ENCODE measurements at regions not wholly inside any gene's neighbourhood (a gene's known extent, or its start where the extent isn't known, plus 50 kb on each side); places are given as distances from the start of the nearest gene placed in this dataset.

- Histone ChIP-seq H3K4me1 (peaks cover 0 to 9% (median 4%) of the 10 kb centered on the region in 3 donors), H3K36me3 (no peaks in the 10 kb centered on the region), H3K4me3 (no peak overlapping the region), H3K9me3 (no peaks in the 10 kb centered on the region), H3K27me3 (no peaks in the 10 kb centered on the region), H3K27ac (no peak overlapping the region)
- TF ChIP-seq POLR2A (IDR thresholded peaks at IDR 0.05) (no peak), POLR2AphosphoS5 (IDR thresholded peaks at IDR 0.05) (no peak), CTCF (IDR thresholded peaks at IDR 0.05) (no peak), EP300 (IDR thresholded peaks at IDR 0.05) (no peak)
- no peak for ATAC-seq
- WGBS, 2 donors (ENCODE audit: low coverage in 1 of 2): 83 to 92% methylated on average over 2 to 5 of the region's 5 CpGs
Measured at GRCh38 chr10:44766631-44767030, 144.5 kb upstream of the TMEM72 start.

GRCh38 chr10:44769450-44769849 is 141.7 kb upstream of the TMEM72 start:
- WGBS, 2 donors (ENCODE audit: low coverage in 1 of 2): 60 to 80% methylated on average over 1 of the region's 1 CpG
- H3K9me3 ChIP-seq: no peaks in the 10 kb centered on the region
- H3K36me3 ChIP-seq: no peaks in the 10 kb centered on the region
- TF ChIP-seq POLR2A (IDR thresholded peaks at IDR 0.05) (no peak), POLR2AphosphoS5 (IDR thresholded peaks at IDR 0.05) (no peak), EP300 (IDR thresholded peaks at IDR 0.05) (no peak), CTCF (IDR thresholded peaks at IDR 0.05) (no peak)
- no peak for ATAC-seq
- no peak overlapping the region for H3K4me3 ChIP-seq
- H3K27me3 ChIP-seq: no peaks in the 10 kb centered on the region
- H3K27ac ChIP-seq: no peak overlapping the region
- H3K4me1 ChIP-seq: peaks cover 0 to 9% (median 4%) of the 10 kb centered on the region in 3 donors

GRCh38 chr10:44771233-44771995 is 139.7 kb upstream of the TMEM72 start:
- WGBS, 2 donors (ENCODE audit: low coverage in 1 of 2): 73 to 78% methylated on average over 2 of the region's 2 CpGs
- TF ChIP-seq POLR2A (IDR thresholded peaks at IDR 0.05): no peak
- TF ChIP-seq POLR2AphosphoS5 (IDR thresholded peaks at IDR 0.05): no peak
- TF ChIP-seq CTCF (IDR thresholded peaks at IDR 0.05): no peak
- no peak for TF ChIP-seq EP300 (IDR thresholded peaks at IDR 0.05)
- Histone ChIP-seq H3K9me3 (no peaks in the 10 kb centered on the region), H3K27me3 (no peaks in the 10 kb centered on the region), H3K36me3 (no peaks in the 10 kb centered on the region), H3K4me1 (peaks cover 0 to 9% (median 4%) of the 10 kb centered on the region in 3 donors), H3K4me3 (no peak overlapping the region), H3K27ac (no peak overlapping the region)
- ATAC-seq: no peak

GRCh38 chr10:44773565-44773964 is 137.6 kb upstream of the TMEM72 start:
- no peak for TF ChIP-seq EP300 (IDR thresholded peaks at IDR 0.05)
- TF ChIP-seq CTCF (IDR thresholded peaks at IDR 0.05): no peak
- no peak for TF ChIP-seq POLR2A (IDR thresholded peaks at IDR 0.05)
- TF ChIP-seq POLR2AphosphoS5 (IDR thresholded peaks at IDR 0.05): no peak
- ATAC-seq: no peak
- Histone ChIP-seq H3K4me1 (peaks cover 0 to 9% (median 4%) of the 10 kb centered on the region in 3 donors), H3K9me3 (no peaks in the 10 kb centered on the region), H3K4me3 (no peak overlapping the region), H3K27me3 (no peaks in the 10 kb centered on the region), H3K27ac (no peak overlapping the region), H3K36me3 (no peaks in the 10 kb centered on the region)
- WGBS, 2 donors (ENCODE audit: low coverage in 1 of 2): 95% methylated on average over 6 of the region's 19 CpGs; no CpG with 5 or more reads in 1 of the 2 donors
